ENCODE measurements at regions not wholly inside any gene's neighbourhood (a gene's known extent, or its start where the extent isn't known, plus 50 kb on each side); places are given as distances from the start of the nearest gene placed in this dataset.

DNA sequence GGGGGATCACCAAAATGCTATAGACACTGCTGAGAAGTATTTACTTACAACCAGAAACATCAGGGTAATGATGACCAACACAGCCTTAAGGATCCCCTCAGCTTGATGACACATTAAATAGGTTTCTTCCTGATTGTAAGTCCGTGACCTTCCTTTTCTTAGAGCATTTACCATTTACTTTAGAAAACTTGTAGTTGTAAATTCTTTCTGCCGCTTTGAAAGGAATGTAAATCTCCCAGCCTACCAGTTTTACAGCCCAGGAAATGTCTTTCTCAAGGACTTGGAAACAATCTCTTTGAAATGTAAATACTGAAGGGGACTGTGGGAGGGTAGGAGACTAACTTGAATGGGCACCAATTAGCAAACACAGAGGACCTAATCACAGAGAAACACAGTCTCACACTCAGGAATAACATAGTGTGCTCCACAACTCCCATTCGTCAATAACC is 278.6 kb downstream of the DSC3 start:
- no peak overlapping the region for H3K27ac Mint-ChIP-seq (ENCODE audit: unreplicated experiment)
- H3K4me3 Mint-ChIP-seq (ENCODE audit: unreplicated experiment), result no peak overlapping the region
- H3K36me3 Mint-ChIP-seq (ENCODE audit: low read depth), result no peaks in the 10 kb centered on the region
- TF ChIP-seq, protein P1, sequence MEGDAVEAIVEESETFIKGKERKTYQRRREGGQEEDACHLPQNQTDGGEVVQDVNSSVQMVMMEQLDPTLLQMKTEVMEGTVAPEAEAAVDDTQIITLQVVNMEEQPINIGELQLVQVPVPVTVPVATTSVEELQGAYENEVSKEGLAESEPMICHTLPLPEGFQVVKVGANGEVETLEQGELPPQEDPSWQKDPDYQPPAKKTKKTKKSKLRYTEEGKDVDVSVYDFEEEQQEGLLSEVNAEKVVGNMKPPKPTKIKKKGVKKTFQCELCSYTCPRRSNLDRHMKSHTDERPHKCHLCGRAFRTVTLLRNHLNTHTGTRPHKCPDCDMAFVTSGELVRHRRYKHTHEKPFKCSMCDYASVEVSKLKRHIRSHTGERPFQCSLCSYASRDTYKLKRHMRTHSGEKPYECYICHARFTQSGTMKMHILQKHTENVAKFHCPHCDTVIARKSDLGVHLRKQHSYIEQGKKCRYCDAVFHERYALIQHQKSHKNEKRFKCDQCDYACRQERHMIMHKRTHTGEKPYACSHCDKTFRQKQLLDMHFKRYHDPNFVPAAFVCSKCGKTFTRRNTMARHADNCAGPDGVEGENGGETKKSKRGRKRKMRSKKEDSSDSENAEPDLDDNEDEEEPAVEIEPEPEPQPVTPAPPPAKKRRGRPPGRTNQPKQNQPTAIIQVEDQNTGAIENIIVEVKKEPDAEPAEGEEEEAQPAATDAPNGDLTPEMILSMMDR (IDR thresholded peaks at IDR 0.05), result no peak
- no peaks in the 10 kb centered on the region for H3K4me1 Mint-ChIP-seq (ENCODE audit: low read depth)
- no peak for DNase-seq (ENCODE audit: low spot score)
- H3K27me3 Mint-ChIP-seq (ENCODE audit: low read depth), result peaks cover 8% of the 10 kb centered on the region
- H3K9me3 Mint-ChIP-seq (ENCODE audit: low read depth), result peaks cover 4% of the 10 kb centered on the region

DNA sequence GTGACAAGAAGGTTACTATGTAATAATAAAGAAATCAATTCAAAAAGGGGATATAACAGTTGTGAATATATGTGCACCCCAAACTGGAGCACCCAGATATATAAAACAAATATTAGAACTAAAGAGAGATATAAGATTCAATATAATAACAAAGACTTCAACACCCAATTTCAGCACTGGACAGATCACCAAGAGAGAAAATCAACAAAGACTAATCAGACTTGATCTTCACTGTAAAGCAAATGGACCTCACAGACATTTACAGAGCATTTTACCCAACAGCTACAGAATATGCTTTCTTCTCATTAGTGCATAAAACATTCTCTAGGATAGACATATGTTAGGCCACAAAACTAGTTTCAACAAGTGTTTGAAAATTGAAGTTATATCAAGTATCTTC is 287.7 kb downstream of the DSC3 start:
- TF ChIP-seq, protein P1 (IDR thresholded peaks at IDR 0.05), result no peak
- H3K36me3 Mint-ChIP-seq (ENCODE audit: low read depth), result no peaks in the 10 kb centered on the region
- H3K4me1 Mint-ChIP-seq (ENCODE audit: low read depth), result no peaks in the 10 kb centered on the region
- H3K27me3 Mint-ChIP-seq (ENCODE audit: low read depth), result no peaks in the 10 kb centered on the region
- H3K27ac Mint-ChIP-seq (ENCODE audit: unreplicated experiment), result no peak overlapping the region
- DNase-seq (ENCODE audit: low spot score), result no peak
- H3K4me3 Mint-ChIP-seq (ENCODE audit: unreplicated experiment), result no peak overlapping the region
- peaks cover 4% of the 10 kb centered on the region for H3K9me3 Mint-ChIP-seq (ENCODE audit: low read depth)

DNA sequence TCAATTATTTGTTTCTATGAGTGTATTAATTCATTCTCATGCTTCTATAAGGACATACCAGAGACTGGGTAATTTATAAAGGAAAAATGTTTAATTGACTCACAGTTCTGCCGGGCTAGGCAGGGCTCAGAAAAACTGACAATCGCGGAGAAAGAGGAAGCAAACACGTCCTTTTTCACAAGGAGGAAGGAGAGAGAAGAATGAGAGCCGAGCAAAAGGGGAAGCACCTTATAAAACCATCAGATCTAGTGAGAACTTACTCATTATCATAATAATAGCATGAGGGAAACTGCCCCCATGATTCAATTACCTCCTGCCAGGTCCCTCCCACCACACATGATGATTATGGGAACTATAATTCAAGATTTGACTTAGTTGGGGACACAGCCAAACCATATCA is 294.0 kb downstream of the DSC3 start:
- no peaks in the 10 kb centered on the region for H3K4me1 Mint-ChIP-seq (ENCODE audit: low read depth)
- no peak for DNase-seq (ENCODE audit: low spot score)
- TF ChIP-seq, protein P1 (IDR thresholded peaks at IDR 0.05), result no peak
- H3K36me3 Mint-ChIP-seq (ENCODE audit: low read depth), result no peaks in the 10 kb centered on the region
- no peaks in the 10 kb centered on the region for H3K27me3 Mint-ChIP-seq (ENCODE audit: low read depth)
- no peak overlapping the region for H3K4me3 Mint-ChIP-seq (ENCODE audit: unreplicated experiment)
- H3K9me3 Mint-ChIP-seq (ENCODE audit: low read depth), result peaks cover 3% of the 10 kb centered on the region
- H3K27ac Mint-ChIP-seq (ENCODE audit: unreplicated experiment), result no peak overlapping the region

DNA sequence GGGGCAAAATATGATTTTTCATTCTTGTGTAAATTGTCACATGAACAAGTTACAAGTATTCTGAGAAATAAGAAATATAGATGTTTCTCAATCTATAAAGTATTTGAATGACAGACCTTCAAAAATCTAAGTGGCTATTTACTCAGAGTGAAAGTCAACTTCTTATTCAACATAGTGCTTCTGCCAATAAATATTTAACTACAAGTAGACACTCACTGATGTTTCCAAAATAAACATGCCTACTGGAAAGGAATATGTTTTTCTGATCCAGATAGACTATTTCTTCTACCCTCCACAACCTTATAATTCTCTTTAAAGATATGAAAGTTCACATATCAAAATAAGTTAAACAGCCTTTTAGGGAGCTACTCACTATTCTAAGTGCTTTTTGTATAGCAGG is 296.3 kb downstream of the DSC3 start:
- H3K9me3 Mint-ChIP-seq (ENCODE audit: low read depth), result peaks cover 3% of the 10 kb centered on the region
- no peak for DNase-seq (ENCODE audit: low spot score)
- TF ChIP-seq, protein P1 (IDR thresholded peaks at IDR 0.05), result no peak
- H3K27me3 Mint-ChIP-seq (ENCODE audit: low read depth), result no peaks in the 10 kb centered on the region
- no peak overlapping the region for H3K4me3 Mint-ChIP-seq (ENCODE audit: unreplicated experiment)
- H3K27ac Mint-ChIP-seq (ENCODE audit: unreplicated experiment), result no peak overlapping the region
- no peaks in the 10 kb centered on the region for H3K36me3 Mint-ChIP-seq (ENCODE audit: low read depth)
- H3K4me1 Mint-ChIP-seq (ENCODE audit: low read depth), result no peaks in the 10 kb centered on the region

DNA sequence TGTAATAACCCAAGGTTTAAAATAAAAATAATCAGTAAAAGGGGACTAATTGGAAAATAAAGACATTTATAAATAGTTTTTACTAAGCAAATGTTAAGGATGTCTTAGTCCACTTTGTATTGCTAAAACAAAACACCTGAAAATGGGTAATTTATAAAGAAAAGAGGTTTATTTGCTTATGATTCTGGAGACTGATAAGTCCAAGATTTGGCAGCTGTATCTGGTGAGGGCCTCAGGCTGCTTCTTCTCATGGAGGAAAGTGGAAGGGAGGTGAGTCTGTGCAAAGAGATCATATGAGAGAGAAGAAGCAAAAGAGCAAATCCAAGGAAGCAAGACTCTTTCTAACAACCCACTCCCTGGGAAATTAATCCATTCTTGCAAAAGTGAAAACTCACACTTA is 299.5 kb downstream of the DSC3 start:
- Mint-ChIP-seq H3K27me3 (ENCODE audit: low read depth) (no peaks in the 10 kb centered on the region), H3K27ac (ENCODE audit: unreplicated experiment) (no peak overlapping the region), H3K4me3 (ENCODE audit: unreplicated experiment) (no peak overlapping the region), H3K36me3 (ENCODE audit: low read depth) (no peaks in the 10 kb centered on the region), H3K4me1 (ENCODE audit: low read depth) (no peaks in the 10 kb centered on the region), H3K9me3 (ENCODE audit: low read depth) (peaks cover 3% of the 10 kb centered on the region)
- no peak for DNase-seq (ENCODE audit: low spot score)
- TF ChIP-seq, protein P1 (IDR thresholded peaks at IDR 0.05), result no peak
